Brain microvascular endothelial cell (primary cell): ENCODE measurements at regions not wholly inside any gene's neighbourhood (a gene's known extent, or its start where the extent isn't known, plus 50 kb on each side); places are given as distances from the start of the nearest gene placed in this dataset.

Experiments used
- DNase-seq: peaks from one replicate; pipeline ENCODE4 v3.0.0-alpha.2; 2020
- H3K27ac ChIP-seq: fragments of 250-450 bp; sonication (Bioruptor Pico); 2 replicates; pipeline ENCODE4 v1.5.1; 2020; ENCODE audit warnings: mild to moderate bottlenecking, moderate library complexity
- H3K27me3 ChIP-seq: fragments of 250-450 bp; sonication (Bioruptor Pico); replicated peaks from 2 replicates; pipeline ENCODE4 v1.5.1; 2020; ENCODE audit warnings: mild to moderate bottlenecking
- H3K36me3 ChIP-seq: fragments of 250-450 bp; sonication (Bioruptor Pico); replicated peaks from 2 replicates; pipeline ENCODE4 v1.5.1; 2020; ENCODE audit warnings: mild to moderate bottlenecking
- H3K4me3 ChIP-seq: 2 replicates; pipeline ENCODE4 v1.5.1; 2011; ENCODE audit warnings: low read depth, mild to moderate bottlenecking, control low read depth, low read length, moderate library complexity
- in situ Hi-C: cut with HindIII; loops from 2 replicates; pipeline ENCODE4 v1.10.0; 2017; ENCODE audit warnings: low sequenced_read_pairs, low pct_ligation_motif_present
- TF ChIP-seq, protein P1 (sequence below): IDR thresholded peaks from 2 replicates; pipeline ENCODE4 v1.5.1; 2011; ENCODE audit warnings: low read depth, mild to moderate bottlenecking, moderate library complexity, low read length, control low read depth, inconsistent platforms; ENCODE audit errors: missing control alignments

DNA sequence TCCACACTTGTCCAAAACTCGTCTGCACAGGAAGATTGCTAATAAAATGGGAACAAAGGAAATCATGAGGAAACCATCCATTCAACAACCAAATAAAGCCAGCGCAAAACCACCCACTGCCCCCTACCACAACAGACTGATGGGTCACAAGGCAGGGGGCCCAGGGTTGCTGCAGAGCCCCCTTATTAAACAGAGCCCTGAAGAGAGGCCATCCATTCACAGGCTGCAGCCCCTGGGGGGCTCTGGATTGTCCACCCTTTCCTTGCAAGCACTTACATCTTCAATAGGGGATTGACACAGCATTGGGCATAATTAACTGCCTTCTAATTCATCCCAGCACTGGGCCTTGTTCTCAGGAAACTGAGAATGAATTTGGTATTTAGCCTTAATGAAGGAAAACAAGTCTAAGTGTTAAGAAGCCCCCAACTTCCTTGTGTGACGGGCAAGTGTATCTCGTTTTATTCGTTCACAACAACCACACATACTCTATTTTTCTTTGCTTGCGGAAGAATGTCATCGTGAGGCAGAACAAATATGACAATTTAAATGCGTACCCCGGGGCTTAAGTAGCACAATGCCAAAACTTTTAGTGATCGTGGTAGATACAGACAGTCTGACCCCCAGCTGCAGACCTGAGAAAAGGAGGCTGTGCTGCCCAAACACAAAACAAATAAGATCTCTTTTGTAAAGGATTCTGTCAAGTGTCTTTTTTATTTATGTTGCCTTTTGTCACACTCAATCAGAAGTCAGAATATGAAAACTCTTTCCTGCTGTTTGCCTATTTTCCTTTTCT, 144.0 kb downstream of the SEMA6D start:
- Histone ChIP-seq H3K36me3 (no peaks in the 10 kb centered on the region), H3K27me3 (no peaks in the 10 kb centered on the region), H3K27ac (no peak overlapping the region), H3K4me3 (no peak overlapping the region)
- no peak for DNase-seq
- in situ Hi-C loops: no loop called here
- TF ChIP-seq, protein P1, sequence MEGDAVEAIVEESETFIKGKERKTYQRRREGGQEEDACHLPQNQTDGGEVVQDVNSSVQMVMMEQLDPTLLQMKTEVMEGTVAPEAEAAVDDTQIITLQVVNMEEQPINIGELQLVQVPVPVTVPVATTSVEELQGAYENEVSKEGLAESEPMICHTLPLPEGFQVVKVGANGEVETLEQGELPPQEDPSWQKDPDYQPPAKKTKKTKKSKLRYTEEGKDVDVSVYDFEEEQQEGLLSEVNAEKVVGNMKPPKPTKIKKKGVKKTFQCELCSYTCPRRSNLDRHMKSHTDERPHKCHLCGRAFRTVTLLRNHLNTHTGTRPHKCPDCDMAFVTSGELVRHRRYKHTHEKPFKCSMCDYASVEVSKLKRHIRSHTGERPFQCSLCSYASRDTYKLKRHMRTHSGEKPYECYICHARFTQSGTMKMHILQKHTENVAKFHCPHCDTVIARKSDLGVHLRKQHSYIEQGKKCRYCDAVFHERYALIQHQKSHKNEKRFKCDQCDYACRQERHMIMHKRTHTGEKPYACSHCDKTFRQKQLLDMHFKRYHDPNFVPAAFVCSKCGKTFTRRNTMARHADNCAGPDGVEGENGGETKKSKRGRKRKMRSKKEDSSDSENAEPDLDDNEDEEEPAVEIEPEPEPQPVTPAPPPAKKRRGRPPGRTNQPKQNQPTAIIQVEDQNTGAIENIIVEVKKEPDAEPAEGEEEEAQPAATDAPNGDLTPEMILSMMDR: no peak

DNA sequence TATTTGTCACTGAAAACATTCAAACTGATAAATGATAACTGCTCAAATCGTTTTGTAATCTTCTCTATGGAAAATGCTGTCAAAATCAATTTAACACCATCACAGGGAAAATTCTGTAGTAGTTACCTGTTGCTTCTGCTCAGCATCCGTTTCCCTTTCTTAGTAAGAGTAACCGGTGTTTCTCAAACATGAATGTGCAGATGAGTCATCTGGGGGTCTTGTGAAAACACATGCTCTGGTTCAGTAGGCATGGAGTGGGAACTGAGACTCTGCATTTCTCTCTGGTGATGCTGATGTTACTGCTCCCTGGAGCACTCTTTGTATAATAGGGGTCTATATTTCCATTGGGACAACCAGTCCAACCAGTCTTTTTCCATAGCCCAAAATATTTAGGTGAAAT, 145.1 kb downstream of the SEMA6D start:
- in situ Hi-C loops: no loop called here
- Histone ChIP-seq H3K27ac (no peak overlapping the region), H3K27me3 (no peaks in the 10 kb centered on the region), H3K4me3 (no peak overlapping the region), H3K36me3 (no peaks in the 10 kb centered on the region)
- TF ChIP-seq, protein P1: no peak
- no peak for DNase-seq

DNA sequence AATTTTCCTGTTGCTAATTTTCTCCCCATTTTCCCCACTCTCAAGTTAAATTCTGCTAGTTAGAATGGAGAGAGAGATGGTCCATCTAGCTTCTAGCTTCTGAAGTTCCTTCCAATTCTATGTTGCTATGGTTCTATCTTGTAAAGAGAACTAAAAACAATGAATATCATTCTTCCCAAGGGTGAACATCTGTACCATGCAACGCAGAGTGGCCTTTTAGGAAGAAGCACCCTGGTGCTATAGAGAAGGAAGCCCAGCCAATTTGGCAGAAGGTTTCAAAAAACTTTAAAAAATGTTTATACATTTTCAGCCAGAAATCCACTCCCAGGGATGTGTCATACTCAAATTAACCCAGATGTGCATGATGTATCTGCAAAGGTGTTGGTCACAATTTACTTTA, 149.1 kb downstream of the SEMA6D start:
- H3K27ac ChIP-seq: no peak overlapping the region
- no peak overlapping the region for H3K4me3 ChIP-seq
- in situ Hi-C loops: no loop called here
- DNase-seq: no peak
- TF ChIP-seq, protein P1: no peak
- H3K36me3 ChIP-seq: no peaks in the 10 kb centered on the region
- no peaks in the 10 kb centered on the region for H3K27me3 ChIP-seq

DNA sequence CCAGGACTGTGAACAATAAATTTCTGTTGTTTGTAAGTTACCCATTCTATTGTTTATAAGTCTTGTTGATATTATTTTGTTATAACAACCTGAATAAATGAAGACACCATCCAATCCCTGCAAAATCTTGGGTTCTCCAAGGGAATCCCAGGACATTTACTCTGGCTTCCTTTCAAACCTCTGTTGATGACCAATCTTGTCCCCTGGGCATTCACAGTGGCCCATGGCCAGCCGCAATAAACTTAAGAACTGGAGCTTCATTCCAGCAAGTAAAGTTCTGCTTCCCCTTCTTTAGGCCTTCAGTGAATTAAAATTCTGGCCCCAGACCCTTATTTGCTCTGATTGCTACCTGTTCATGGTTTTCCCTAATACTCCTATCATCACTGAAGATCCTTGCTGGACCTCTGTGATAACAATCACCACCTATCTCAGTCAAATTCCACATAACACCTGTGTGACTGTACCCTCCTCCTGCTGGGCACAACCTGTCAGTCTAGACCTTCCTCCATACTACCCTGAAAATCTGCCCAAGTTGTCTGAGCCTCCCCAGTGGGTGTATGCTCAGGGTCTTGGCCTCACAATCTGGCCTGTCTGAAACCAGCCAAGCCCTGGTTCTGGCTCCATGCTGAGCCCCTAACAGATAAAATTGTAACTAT, 153.1 kb downstream of the SEMA6D start:
- Histone ChIP-seq H3K4me3 (no peak overlapping the region), H3K36me3 (no peaks in the 10 kb centered on the region), H3K27me3 (no peaks in the 10 kb centered on the region), H3K27ac (peak overlapping the region; percentile 48)
- TF ChIP-seq, protein P1: no peak
- DNase-seq: peak; percentile 32
- in situ Hi-C loops: no loop called here

DNA sequence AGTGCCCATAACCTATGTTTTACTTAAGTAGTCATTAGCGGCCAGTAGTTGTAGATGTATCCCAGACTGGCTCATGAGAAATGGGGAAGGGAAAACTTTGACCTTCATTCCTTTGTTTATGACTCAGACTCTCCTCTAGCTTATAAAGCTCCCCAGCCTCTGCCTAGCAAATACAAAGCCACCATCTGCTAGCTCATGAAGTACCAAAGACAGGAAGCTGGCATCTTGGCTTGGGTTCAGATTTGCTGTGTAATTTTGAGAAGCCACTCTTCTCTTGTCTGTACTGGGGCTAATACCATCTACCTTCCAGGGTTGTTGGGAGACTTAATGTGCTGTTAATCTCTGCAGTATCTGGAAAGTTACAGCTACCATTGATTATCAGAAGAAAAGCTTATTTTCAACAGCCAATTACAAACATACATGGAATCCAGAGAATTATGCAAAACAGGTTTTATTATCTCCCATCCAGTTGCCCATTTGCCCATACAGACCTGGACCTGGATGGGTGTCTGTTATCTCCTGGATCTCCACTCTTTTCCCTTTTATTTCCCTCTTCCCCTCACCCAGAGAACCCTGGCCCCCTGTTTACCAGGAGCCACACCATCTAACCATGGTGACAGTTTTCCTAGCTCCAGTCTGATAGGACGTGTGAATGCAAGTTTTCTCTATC, 153.8 kb downstream of the SEMA6D start:
- no peaks in the 10 kb centered on the region for H3K27me3 ChIP-seq
- H3K27ac ChIP-seq: peak overlapping the region; percentile 48
- TF ChIP-seq, protein P1: no peak
- H3K36me3 ChIP-seq: no peaks in the 10 kb centered on the region
- no peak overlapping the region for H3K4me3 ChIP-seq
- peak; percentile 72 for DNase-seq
- in situ Hi-C loops: no loop called here
